Testis (tissue), 2 donors: ENCODE measurements at regions not wholly inside any gene's neighbourhood (a gene's known extent, or its start where the extent isn't known, plus 50 kb on each side); places are given as distances from the start of the nearest gene placed in this dataset.

Source experiments
- POLR2A ChIP-seq: fragments of 450-650 bp; IDR thresholded peaks from one replicate; pipeline ENCODE4 v1.6.1; 2017; ENCODE audit warnings: antibody characterized with exemption, mild to moderate bottlenecking, moderate library complexity
- TF ChIP-seq, protein P1 (sequence below), 3 experiments: fragments of 450-650 bp in 2 of 3; fragments of 200-600 bp in 1 of 3; sonication (generic) in 1 of 3; IDR thresholded peaks; one replicate each; pipeline ENCODE4 v1.5.1; 2016 to 2019; ENCODE audit warnings: antibody characterized with exemption in 3 of 3, mild to moderate bottlenecking in 2 of 3, moderate library complexity in 1 of 3

DNA sequence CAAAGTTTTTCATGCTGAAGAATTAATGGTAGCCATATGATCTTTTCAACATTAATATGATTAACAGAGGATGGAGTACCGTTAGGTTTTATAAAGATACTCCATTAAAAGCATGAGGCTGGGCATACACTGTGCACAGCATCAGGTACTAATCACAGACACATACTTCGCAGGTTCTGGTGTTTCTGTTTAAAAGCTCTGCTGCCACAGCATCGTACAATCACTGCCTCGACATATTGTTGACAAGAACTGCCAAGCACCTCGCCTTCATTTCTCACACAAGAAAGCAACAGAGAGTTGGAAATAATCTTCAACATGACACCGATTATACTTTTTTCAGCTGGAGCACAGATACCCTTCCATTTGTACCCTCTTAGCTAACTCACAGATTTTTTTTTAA lies 753.4 kb upstream of the FAM241A start:
- TF ChIP-seq POLR2A: no peak
- TF ChIP-seq, protein P1, sequence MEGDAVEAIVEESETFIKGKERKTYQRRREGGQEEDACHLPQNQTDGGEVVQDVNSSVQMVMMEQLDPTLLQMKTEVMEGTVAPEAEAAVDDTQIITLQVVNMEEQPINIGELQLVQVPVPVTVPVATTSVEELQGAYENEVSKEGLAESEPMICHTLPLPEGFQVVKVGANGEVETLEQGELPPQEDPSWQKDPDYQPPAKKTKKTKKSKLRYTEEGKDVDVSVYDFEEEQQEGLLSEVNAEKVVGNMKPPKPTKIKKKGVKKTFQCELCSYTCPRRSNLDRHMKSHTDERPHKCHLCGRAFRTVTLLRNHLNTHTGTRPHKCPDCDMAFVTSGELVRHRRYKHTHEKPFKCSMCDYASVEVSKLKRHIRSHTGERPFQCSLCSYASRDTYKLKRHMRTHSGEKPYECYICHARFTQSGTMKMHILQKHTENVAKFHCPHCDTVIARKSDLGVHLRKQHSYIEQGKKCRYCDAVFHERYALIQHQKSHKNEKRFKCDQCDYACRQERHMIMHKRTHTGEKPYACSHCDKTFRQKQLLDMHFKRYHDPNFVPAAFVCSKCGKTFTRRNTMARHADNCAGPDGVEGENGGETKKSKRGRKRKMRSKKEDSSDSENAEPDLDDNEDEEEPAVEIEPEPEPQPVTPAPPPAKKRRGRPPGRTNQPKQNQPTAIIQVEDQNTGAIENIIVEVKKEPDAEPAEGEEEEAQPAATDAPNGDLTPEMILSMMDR (IDR thresholded peaks at IDR 0.05): no peak
